B cell (primary cell): ENCODE measurements at regions not wholly inside any gene's neighbourhood (a gene's known extent, or its start where the extent isn't known, plus 50 kb on each side); places are given as distances from the start of the nearest gene placed in this dataset.

ENCODE experiments used
- ATAC-seq: fragments of 200-7000 bp; cut with Tn5 transposase; one replicate; pipeline ENCODE4 v1.10.0; 2021; ENCODE audit warnings: low read depth, mild to moderate bottlenecking, moderate number of reproducible peaks, moderate library complexity
- CTCF ChIA-PET: fragments of 350-600 bp; sonication (Branson Sonifier 250); formaldehyde crosslinking; loops from one replicate; lab custom pipeline; 2021; ENCODE audit warnings: antibody characterized with exemption, inconsistent platforms; lab: Charles Lee
- POLR2A ChIA-PET: fragments of 350-600 bp; sonication (Branson Sonifier 250); formaldehyde crosslinking; loops from one replicate; lab custom pipeline; 2021; ENCODE audit warnings: antibody characterized with exemption; lab: Charles Lee
- DNase-seq: peaks from one replicate; pipeline ENCODE4 v3.0.0; 2013
- H2AFZ ChIP-seq: 2 replicates; pipeline ENCODE4 v1.6.1; 2012; ENCODE audit warnings: mild to moderate bottlenecking, low read depth, low read length; ENCODE audit not compliant: insufficient read depth, poor library complexity, severe bottlenecking
- H3K27ac ChIP-seq, 2 donors: 1 replicate in 1 of 2; 2 replicates in 1 of 2; pipeline ENCODE4 v1.5.1; 2012 to 2013; ENCODE audit warnings: low read length in 2 of 2, mild to moderate bottlenecking in 2 of 2, moderate library complexity in 1 of 2
- H3K27me3 ChIP-seq, 4 experiments: fragments of 200-600 bp in 1 of 4; sonication (generic) in 1 of 4; replicated peaks in 1 of 4; 1 replicate in 2 of 4; 2 replicates in 2 of 4; pipeline versions ENCODE4 v1.6.1 to v1.7.0; 2013 to 2016; ENCODE audit warnings: low read length in 3 of 4, mild to moderate bottlenecking in 2 of 4, mixed read lengths in 1 of 4, moderate library complexity in 1 of 4; ENCODE audit not compliant: insufficient read depth in 4 of 4, control insufficient read depth in 3 of 4; ENCODE audit errors: control extremely low read depth in 1 of 4
- H3K36me3 ChIP-seq, 2 experiments: replicated peaks in 1 of 2; 1 replicate in 1 of 2; 2 replicates in 1 of 2; pipeline versions ENCODE4 v1.6.1 to v1.7.1; 2013; ENCODE audit warnings: low read length in 1 of 2; ENCODE audit not compliant: insufficient read depth in 2 of 2, control insufficient read depth in 1 of 2; ENCODE audit errors: control extremely low read depth in 1 of 2, extremely low read depth in 1 of 2
- H3K4me1 ChIP-seq, 2 donors: fragments of 200-600 bp in 1 of 2; sonication (generic) in 1 of 2; 1 replicate in 1 of 2; 2 replicates in 1 of 2; pipeline versions ENCODE4 v1.5.1 to v1.6.1; 2013 to 2017; ENCODE audit warnings: low read length in 2 of 2; ENCODE audit not compliant: control insufficient read depth in 2 of 2, insufficient read depth in 2 of 2
- H3K4me2 ChIP-seq: replicated peaks from 2 replicates; pipeline ENCODE3; 2012; ENCODE audit warnings: mild to moderate bottlenecking, low read depth, low read length; ENCODE audit not compliant: poor library complexity, severe bottlenecking
- H3K4me3 ChIP-seq, 5 experiments: fragments of 200-600 bp in 1 of 5; sonication (generic) in 1 of 5; 1 replicate in 3 of 5; 2 replicates in 2 of 5; pipeline versions ENCODE4 v1.5.1 to v1.7.0; 2011 to 2016; ENCODE audit warnings: low read length in 4 of 5, mild to moderate bottlenecking in 4 of 5, low read depth in 2 of 5, control low read depth in 1 of 5, moderate library complexity in 1 of 5; ENCODE audit not compliant: insufficient read depth in 1 of 5; ENCODE audit errors: control extremely low read depth in 1 of 5, extremely low read depth in 1 of 5
- H3K79me2 ChIP-seq: fragments of 200-600 bp; sonication (generic); one replicate; pipeline ENCODE4 v1.6.0; 2016; ENCODE audit warnings: low read length; ENCODE audit not compliant: control insufficient read depth, insufficient read depth
- H3K9ac ChIP-seq: fragments of 200-600 bp; sonication (generic); 2 replicates; pipeline ENCODE4 v1.6.1; 2017; ENCODE audit warnings: mild to moderate bottlenecking, low read length, moderate library complexity
- H3K9me3 ChIP-seq, 3 donors: one replicate each; pipeline versions ENCODE4 v1.6.1 to v1.7.1; 2013; ENCODE audit warnings: low read length in 2 of 3; ENCODE audit not compliant: control insufficient read depth in 2 of 3, insufficient read depth in 1 of 3; ENCODE audit errors: control extremely low read depth in 1 of 3
- H4K20me1 ChIP-seq: 2 replicates; pipeline ENCODE4 v1.6.0; 2012; ENCODE audit warnings: mild to moderate bottlenecking, low read length; ENCODE audit not compliant: insufficient read depth, control insufficient read depth, poor library complexity, severe bottlenecking
- H3K27ac Mint-ChIP-seq: one replicate; pipeline ENCODE4 v1.8.0; 2021; ENCODE audit warnings: mixed read lengths
- H3K27me3 Mint-ChIP-seq: one replicate; pipeline ENCODE4 v1.8.0; 2021; ENCODE audit warnings: mixed read lengths
- H3K4me1 Mint-ChIP-seq: one replicate; pipeline ENCODE4 v1.8.0; 2021; ENCODE audit warnings: mixed read lengths
- H3K4me3 Mint-ChIP-seq: one replicate; pipeline ENCODE4 v1.8.0; 2021; ENCODE audit warnings: mixed read lengths
- H3K9me3 Mint-ChIP-seq: one replicate; pipeline ENCODE4 v1.8.0; 2022; ENCODE audit warnings: mixed read lengths; ENCODE audit not compliant: insufficient read depth
- CTCF ChIP-seq: fragments of 200-600 bp; IDR thresholded peaks from one replicate; pipeline ENCODE4 v1.8.0; 2022; ENCODE audit warnings: antibody characterized with exemption, mild to moderate bottlenecking
- EZH2 ChIP-seq: IDR thresholded peaks from 2 replicates; pipeline ENCODE4 v1.6.1; 2012; ENCODE audit warnings: borderline replicate concordance, low read depth, mild to moderate bottlenecking, moderate library complexity, low read length; ENCODE audit not compliant: insufficient read depth, poor library complexity, severe bottlenecking
- WGBS: methylation state at CpG from one replicate; pipeline ENCODE4 v1.1.5; 2013; ENCODE audit warnings: missing lambda C conversion rate; ENCODE audit not compliant: insufficient coverage; 5-methylcytosine and 5-hydroxymethylcytosine counted together
- intact Hi-C: fragments of 100-400 bp; cut with micrococcal nuclease; formaldehyde crosslinking; loops from one replicate; pipeline ENCODE4 v1.10.0; 2022

DNA sequence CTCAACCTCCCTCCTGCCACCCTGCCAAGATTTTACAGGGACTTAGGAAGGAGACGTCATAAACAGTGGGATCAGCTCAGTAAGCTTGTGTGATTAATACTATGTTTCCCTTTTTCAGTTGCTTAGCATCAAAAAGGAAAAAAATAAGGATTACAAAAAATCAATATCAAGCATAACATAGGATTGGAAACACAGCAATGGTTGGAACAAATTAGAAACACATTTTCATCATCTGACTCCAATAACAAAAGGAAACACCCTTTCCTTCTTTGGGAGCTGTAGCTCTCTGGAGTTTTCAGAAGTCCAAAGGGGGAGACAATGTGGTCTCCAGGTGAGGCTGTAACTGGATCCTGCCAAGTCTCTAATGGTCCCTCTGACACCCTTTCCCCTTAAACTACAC, 233.4 kb downstream of the B3GLCT start:
- no peak overlapping the region for H3K9ac ChIP-seq
- no peaks in the 10 kb centered on the region for H3K9me3 ChIP-seq
- ChIA-PET POLR2A (no interaction called here), CTCF (interaction anchor here (1.0 to 5.8 kb wide), 4 partner anchors 7 to 18 kb away, joined by 3 to 30 read pairs (median 4); no protein-coding TSS in a partner anchor)
- no peaks in the 10 kb centered on the region for H4K20me1 ChIP-seq
- Mint-ChIP-seq H3K9me3 (no peaks in the 10 kb centered on the region), H3K27ac (no peak overlapping the region), H3K27me3 (peaks cover 29% of the 10 kb centered on the region), H3K4me1 (no peaks in the 10 kb centered on the region), H3K4me3 (no peak overlapping the region)
- no peak for DNase-seq
- H3K4me1 ChIP-seq: no peaks in the 10 kb centered on the region
- no peak overlapping the region for H3K4me2 ChIP-seq
- H2AFZ ChIP-seq: no peak overlapping the region
- H3K4me3 ChIP-seq: no peak overlapping the region
- intact Hi-C loops: no loop called here
- TF ChIP-seq EZH2 (no peak), CTCF (no peak)
- ATAC-seq: no peak
- H3K79me2 ChIP-seq: no peaks in the 10 kb centered on the region
- no peaks in the 10 kb centered on the region for H3K36me3 ChIP-seq
- no CpG with 5 or more reads among the region's 1 CpG for WGBS
- H3K27ac ChIP-seq: no peak overlapping the region
- no peaks in the 10 kb centered on the region for H3K27me3 ChIP-seq

DNA sequence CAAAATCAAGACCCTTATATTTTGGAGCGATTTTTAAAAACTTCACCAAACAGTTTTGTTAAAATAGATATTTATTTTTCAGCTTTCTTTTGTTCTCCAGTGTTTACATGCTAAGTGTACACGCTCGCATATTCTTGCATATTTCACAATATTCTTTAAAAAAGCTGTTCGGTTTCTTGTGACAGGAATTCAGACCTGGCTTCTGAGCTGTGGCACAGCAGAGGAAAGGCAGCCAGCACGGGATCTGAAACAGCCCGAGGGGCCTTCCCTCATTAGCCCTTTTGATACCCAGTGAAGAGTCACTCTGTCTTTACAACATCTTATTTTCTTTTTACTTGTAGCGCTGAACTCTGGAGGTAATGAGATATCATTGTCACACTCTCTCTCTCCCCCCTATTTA, 234.0 kb downstream of the B3GLCT start:
- Histone ChIP-seq H3K4me3 (no peak overlapping the region), H3K27ac (no peak overlapping the region), H3K36me3 (no peaks in the 10 kb centered on the region), H4K20me1 (no peaks in the 10 kb centered on the region), H3K27me3 (no peaks in the 10 kb centered on the region), H3K4me1 (no peaks in the 10 kb centered on the region), H3K9me3 (no peaks in the 10 kb centered on the region), H2AFZ (no peak overlapping the region), H3K9ac (no peak overlapping the region), H3K4me2 (no peak overlapping the region), H3K79me2 (no peaks in the 10 kb centered on the region)
- no peak for DNase-seq
- H3K27me3 Mint-ChIP-seq: peaks cover 34% of the 10 kb centered on the region
- intact Hi-C loops: no loop called here
- H3K4me1 Mint-ChIP-seq: no peaks in the 10 kb centered on the region
- 81% methylated on average over 4 of the region's 7 CpGs for WGBS
- ChIA-PET CTCF (interaction anchor here (1.0 to 5.8 kb wide), 4 partner anchors 8 to 18 kb away, joined by 3 to 30 read pairs (median 4); no protein-coding TSS in a partner anchor), POLR2A (no interaction called here)
- no peak for ATAC-seq
- no peak overlapping the region for H3K4me3 Mint-ChIP-seq
- H3K9me3 Mint-ChIP-seq: no peaks in the 10 kb centered on the region
- no peak overlapping the region for H3K27ac Mint-ChIP-seq
- TF ChIP-seq CTCF: no peak
- TF ChIP-seq EZH2: no peak
